K562 (cell line): ENCODE measurements at regions not wholly inside any gene's neighbourhood (a gene's known extent, or its start where the extent isn't known, plus 50 kb on each side); places are given as distances from the start of the nearest gene placed in this dataset.

ENCODE experiments used
- ATAC-seq: fragments of 200-7000 bp; cut with Tn5 transposase; 3 replicates; pipeline ENCODE4 v1.9.1; 2020; ENCODE audit warnings: moderate library complexity
- BruUV-seq: library from RNA; stranded (reverse); fragments of 400-500 nt; replicated peaks from 2 replicates; lab custom pipeline; 2021; lab: Mats Ljungman, UMichigan
- CTCF ChIA-PET: fragments of 300-600 bp; formaldehyde crosslinking; extraction: SDS; loops from one replicate; lab custom pipeline; 2021; ENCODE audit warnings: low intra/inter-chr PET ratio; lab: Yijun Ruan, JAX
- POLR2A ChIA-PET: fragments of 300-600, 350-650 bp; sonication (Branson Sonifier 250); formaldehyde crosslinking; extraction: SDS; loops from one replicate; lab custom pipeline; 2021; ENCODE audit warnings: antibody characterized with exemption, inconsistent platforms; lab: Yijun Ruan, JAX
- DNase-seq, 4 experiments: peaks; one replicate each; pipeline versions ENCODE4 v3.0.0 to v3.0.0-alpha.2; 2011 to 2018; ENCODE audit warnings: low spot score in 3 of 4, mixed read lengths in 3 of 4; ENCODE audit errors: extremely low read depth in 1 of 4
- FAIRE-seq: peaks from 2 replicates; lab custom pipeline; 2011; peaks lifted over from hg19 to GRCh38; lab: Jason Lieb, UNC
- H2AFZ ChIP-seq: 2 replicates; pipeline ENCODE4 v1.6.0; 2011; ENCODE audit warnings: low read depth, low read length, control low read depth, inconsistent platforms
- H3K27ac ChIP-seq: fragments of 200-600 bp; 3 replicates; pipeline ENCODE4 v1.8.0; 2011; ENCODE audit warnings: low read depth, mild to moderate bottlenecking, control low read depth, inconsistent platforms, low read length, moderate library complexity, mixed read lengths; ENCODE audit errors: extremely low read depth
- H3K27me3 ChIP-seq, 2 experiments: fragments of 300-600 bp in 1 of 2; 2 replicates in 1 of 2; 3 replicates in 1 of 2; pipeline versions ENCODE4 v1.6.0 to v1.8.0; 2011; ENCODE audit warnings: inconsistent platforms in 2 of 2, low read length in 2 of 2, mild to moderate bottlenecking in 1 of 2, mixed read lengths in 1 of 2, moderate library complexity in 1 of 2; ENCODE audit not compliant: control insufficient read depth in 2 of 2, insufficient read depth in 2 of 2
- H3K36me3 ChIP-seq: fragments of 300-600 bp; 3 replicates; pipeline ENCODE4 v1.8.0; 2011; ENCODE audit warnings: mild to moderate bottlenecking, low read length, inconsistent platforms; ENCODE audit not compliant: control insufficient read depth, insufficient read depth
- H3K4me1 ChIP-seq, 2 experiments: fragments of 200-600 bp in 1 of 2; replicated peaks in 1 of 2; 2 replicates in 1 of 2; 3 replicates in 1 of 2; pipeline versions ENCODE4 v1.5.1 to v1.8.0; 2011; ENCODE audit warnings: inconsistent platforms in 2 of 2, low read length in 2 of 2, mild to moderate bottlenecking in 1 of 2, mixed read lengths in 1 of 2, moderate library complexity in 1 of 2; ENCODE audit not compliant: control insufficient read depth in 2 of 2, insufficient read depth in 2 of 2
- H3K4me2 ChIP-seq: 2 replicates; pipeline ENCODE4 v1.6.1; 2011; ENCODE audit warnings: low read length, control low read depth, inconsistent platforms, mixed read lengths; ENCODE audit not compliant: insufficient read depth
- H3K4me3 ChIP-seq: fragments of 200-600 bp; sonication (generic), shearing (Covaris generic); 2 replicates; pipeline ENCODE4 v1.5.1; 2016; ENCODE audit warnings: control low read depth, inconsistent platforms
- H3K79me2 ChIP-seq: fragments of 200-600 bp; 3 replicates; pipeline ENCODE4 v1.8.0; 2011; ENCODE audit warnings: low read length, inconsistent platforms; ENCODE audit not compliant: control insufficient read depth, insufficient read depth
- H3K9ac ChIP-seq, 2 experiments: 2 replicates each; pipeline versions ENCODE4 v1.6.0 to v1.6.1; 2011; ENCODE audit warnings: low read depth in 2 of 2, low read length in 2 of 2, control low read depth in 1 of 2, inconsistent platforms in 1 of 2, mild to moderate bottlenecking in 1 of 2, mixed read lengths in 1 of 2; ENCODE audit not compliant: insufficient read depth in 1 of 2
- H3K9me1 ChIP-seq: one replicate; pipeline ENCODE4 v1.6.0; 2011; ENCODE audit warnings: inconsistent platforms, mild to moderate bottlenecking, low read length, moderate library complexity; ENCODE audit not compliant: control insufficient read depth, insufficient read depth
- H3K9me3 ChIP-seq: replicated peaks from 2 replicates; pipeline ENCODE4 v1.5.1; 2011; ENCODE audit warnings: low read depth, low read length, inconsistent platforms; ENCODE audit not compliant: control insufficient read depth, insufficient read depth
- H4K20me1 ChIP-seq: replicated peaks from 2 replicates; pipeline ENCODE4 v1.6.1; 2011; ENCODE audit warnings: low read length, inconsistent platforms, mixed read lengths; ENCODE audit not compliant: control insufficient read depth, insufficient read depth
- ARNT ChIP-seq, 2 experiments: fragments of 450-650 bp; IDR thresholded peaks; 2 replicates each; pipeline ENCODE4 v1.6.1; 2016; ENCODE audit warnings: mild to moderate bottlenecking in 1 of 2
- E2F5 ChIP-seq: sonication (generic); formaldehyde crosslinking; IDR thresholded peaks from 2 replicates; pipeline ENCODE4 v1.8.0; 2022; ENCODE audit warnings: mild to moderate bottlenecking, missing genetic modification reagents
- ELK3 ChIP-seq: fragments of 450-650 bp; formaldehyde crosslinking; IDR thresholded peaks from 2 replicates; pipeline ENCODE4 v1.4.0; 2020; ENCODE audit warnings: mild to moderate bottlenecking
- ETV6 ChIP-seq, 3 experiments: fragments of 150-350 bp in 1 of 3; sonication (generic) in 1 of 3; formaldehyde crosslinking in 1 of 3; IDR thresholded peaks; 2 replicates each; pipeline versions ENCODE4 v1.6.1 to v1.8.0; 2014 to 2022; ENCODE audit warnings: borderline replicate concordance in 2 of 3, low read depth in 2 of 3, antibody characterized with exemption in 1 of 3, low read length in 1 of 3, mild to moderate bottlenecking in 1 of 3, missing genetic modification reagents in 1 of 3
- HNRNPUL1 ChIP-seq: fragments of 200-400 bp; formaldehyde crosslinking; IDR thresholded peaks from 2 replicates; pipeline ENCODE4 v1.6.1; 2017; ENCODE audit warnings: low read length
- PCBP2 ChIP-seq: fragments of 200-400 bp; formaldehyde crosslinking; IDR thresholded peaks from 2 replicates; pipeline ENCODE4 v1.6.1; 2018; ENCODE audit warnings: low read length, low read depth, mild to moderate bottlenecking, moderate library complexity; ENCODE audit not compliant: poor library complexity, severe bottlenecking
- PHF20 ChIP-seq: fragments of 450-650 bp; IDR thresholded peaks from 2 replicates; pipeline ENCODE4 v1.6.1; 2018; ENCODE audit not compliant: partially characterized antibody
- ZNF707 ChIP-seq: fragments of 250-450 bp; sonication (Bioruptor Pico); conservative IDR thresholded peaks from 2 replicates; pipeline ENCODE4 v1.8.0; 2022; ENCODE audit warnings: inconsistent platforms, mild to moderate bottlenecking, moderate library complexity
- WGBS: fragments of 100-300 bp; shearing (Covaris generic); methylation state at CpG from one replicate; pipeline ENCODE4 v1.1.6; 2016; ENCODE audit warnings: low coverage, mixed read lengths; ENCODE audit not compliant: insufficient coverage; ENCODE audit errors: missing lambda C conversion rate; 5-methylcytosine and 5-hydroxymethylcytosine counted together
- in situ Hi-C: fragments of 300-500 bp; cut with MboI; formaldehyde crosslinking; loops from 4 replicates; pipeline ENCODE4 v1.15.0; 2018; ENCODE audit warnings: inconsistent platforms, mixed read lengths
- intact Hi-C: fragments of 100-400 bp; cut with micrococcal nuclease; formaldehyde crosslinking; loops from 2 replicates; pipeline ENCODE4 v1.14.2; 2022

GRCh38 chr10:9239298-9239697 is 1184.8 kb downstream of the GATA3 start:
- CTCF ChIA-PET, result no interaction called here
- BruUV-seq, result no TSS peak
- H3K27me3 ChIP-seq, result no peaks in the 10 kb centered on the region
- ATAC-seq, result no peak
- no peaks in the 10 kb centered on the region for H3K36me3 ChIP-seq
- H4K20me1 ChIP-seq, result no peaks in the 10 kb centered on the region
- intact Hi-C loops, result no loop called here
- H2AFZ ChIP-seq, result no peak overlapping the region
- H3K9me1 ChIP-seq, result no peaks in the 10 kb centered on the region
- no peak overlapping the region for H3K4me2 ChIP-seq
- FAIRE-seq, result no peak
- H3K9ac ChIP-seq, result no peak overlapping the region
- POLR2A ChIA-PET, result no interaction called here
- TF ChIP-seq ZNF707 (CRISPR knock-in tag) (no peak), ARNT (IDR thresholded peaks at IDR 0.05) (no peak), ELK3 (CRISPR knock-in tag) (no peak), PCBP2 (no peak), ETV6 (IDR thresholded peaks at IDR 0.05; ENCODE audit: borderline replicate concordance in 1 of 2, low read depth in 2 of 2, low read length in 1 of 2) (no peak), ETV6 (CRISPR knock-in tag; IDR thresholded peaks at IDR 0.05; ENCODE audit: borderline replicate concordance) (no peak), HNRNPUL1 (no peak), PHF20 (no peak), E2F5 (CRISPR knock-in tag) (no peak)
- in situ Hi-C loops, result no loop called here
- DNase-seq, result no peak
- no peaks in the 10 kb centered on the region for H3K4me1 ChIP-seq
- H3K79me2 ChIP-seq, result no peaks in the 10 kb centered on the region
- no peaks in the 10 kb centered on the region for H3K9me3 ChIP-seq
- 0% methylated on average over 8 of the region's 8 CpGs for WGBS
- no peak overlapping the region for H3K4me3 ChIP-seq
- no peak overlapping the region for H3K27ac ChIP-seq
